Urinary bladder (tissue), 3 donors: ENCODE measurements at regions not wholly inside any gene's neighbourhood (a gene's known extent, or its start where the extent isn't known, plus 50 kb on each side); places are given as distances from the start of the nearest gene placed in this dataset.
"Not testable (repeated sequence)": the region's sequence is repeated elsewhere in the genome, so short reads cannot be mapped to it uniquely, and the experiment has no call there.

Experiments
- DNase-seq: peaks from one replicate; pipeline ENCODE4 v3.0.0-alpha.2; 2015; ENCODE audit errors: extremely low spot score
- H3K27ac ChIP-seq: one replicate; pipeline ENCODE4 v1.5.1; 2013; ENCODE audit warnings: low read depth, mild to moderate bottlenecking, moderate library complexity
- H3K36me3 ChIP-seq: one replicate; pipeline ENCODE4 v1.6.1; 2013; ENCODE audit warnings: mild to moderate bottlenecking, moderate library complexity; ENCODE audit not compliant: insufficient read depth
- H3K4me1 ChIP-seq: one replicate; pipeline ENCODE4 v1.6.1; 2013; ENCODE audit warnings: mild to moderate bottlenecking, moderate library complexity; ENCODE audit not compliant: insufficient read depth
- H3K4me3 ChIP-seq: one replicate; pipeline ENCODE4 v1.5.1; 2013; ENCODE audit warnings: low read depth, low read length
- WGBS: extraction: QIAGEN DNeasy Blood & Tissue Kit; methylation state at CpG from one replicate; pipeline ENCODE4 v1.1.7; 2013; 5-methylcytosine and 5-hydroxymethylcytosine counted together
- donor health status: healthy with polysubstance abuse.
- donor health status: healthy.

- Histone ChIP-seq H3K4me1 (no peaks in the 10 kb centered on the region), H3K27ac (no peak overlapping the region), H3K4me3 (no peak overlapping the region), H3K36me3 (no peaks in the 10 kb centered on the region)
- DNase-seq, result no peak
- 12% methylated on average over 2 of the region's 2 CpGs for WGBS
Observed at GRCh38 chr9:28135549-28135948, 562.3 kb upstream of the C9orf72 start.

GRCh38 chr9:28136113-28136512, 562.8 kb upstream of the C9orf72 start:
- Histone ChIP-seq H3K27ac (no peak overlapping the region), H3K4me3 (no peak overlapping the region), H3K4me1 (no peaks in the 10 kb centered on the region), H3K36me3 (no peaks in the 10 kb centered on the region)
- 81% methylated on average over 2 of the region's 2 CpGs for WGBS
- DNase-seq, result no peak

DNA sequence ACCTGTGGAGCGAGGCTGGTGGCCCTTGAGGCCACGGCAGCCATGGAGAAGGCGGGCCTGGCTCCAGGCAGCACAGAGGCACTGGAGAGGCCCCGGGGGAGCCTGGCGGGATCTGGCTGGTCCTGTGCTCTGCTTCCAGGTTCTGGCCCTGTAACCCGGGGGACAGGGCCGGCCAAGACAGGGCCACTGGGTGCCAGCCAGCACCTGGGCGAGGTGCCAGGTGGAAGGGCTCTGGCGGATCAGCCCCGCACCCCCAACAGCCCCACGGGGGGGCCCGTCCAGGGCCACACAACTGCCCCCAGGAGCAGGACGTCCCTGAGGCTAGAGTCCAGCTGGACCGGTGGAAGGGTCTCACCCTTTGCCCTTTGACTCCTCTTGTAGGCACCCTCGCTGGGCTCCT, 574.1 kb upstream of the C9orf72 start:
- 95% methylated on average over 13 of the region's 15 CpGs for WGBS
- H3K4me3 ChIP-seq, H3K27ac ChIP-seq, H3K36me3 ChIP-seq, H3K4me1 ChIP-seq, DNase-seq: not testable (repeated sequence)

GRCh38 chr9:28147923-28148597, 574.8 kb upstream of the C9orf72 start:
- not testable (repeated sequence) for H3K4me1 ChIP-seq, H3K36me3 ChIP-seq, DNase-seq, H3K4me3 ChIP-seq, H3K27ac ChIP-seq
- 98% methylated on average over 18 of the region's 18 CpGs for WGBS

DNA sequence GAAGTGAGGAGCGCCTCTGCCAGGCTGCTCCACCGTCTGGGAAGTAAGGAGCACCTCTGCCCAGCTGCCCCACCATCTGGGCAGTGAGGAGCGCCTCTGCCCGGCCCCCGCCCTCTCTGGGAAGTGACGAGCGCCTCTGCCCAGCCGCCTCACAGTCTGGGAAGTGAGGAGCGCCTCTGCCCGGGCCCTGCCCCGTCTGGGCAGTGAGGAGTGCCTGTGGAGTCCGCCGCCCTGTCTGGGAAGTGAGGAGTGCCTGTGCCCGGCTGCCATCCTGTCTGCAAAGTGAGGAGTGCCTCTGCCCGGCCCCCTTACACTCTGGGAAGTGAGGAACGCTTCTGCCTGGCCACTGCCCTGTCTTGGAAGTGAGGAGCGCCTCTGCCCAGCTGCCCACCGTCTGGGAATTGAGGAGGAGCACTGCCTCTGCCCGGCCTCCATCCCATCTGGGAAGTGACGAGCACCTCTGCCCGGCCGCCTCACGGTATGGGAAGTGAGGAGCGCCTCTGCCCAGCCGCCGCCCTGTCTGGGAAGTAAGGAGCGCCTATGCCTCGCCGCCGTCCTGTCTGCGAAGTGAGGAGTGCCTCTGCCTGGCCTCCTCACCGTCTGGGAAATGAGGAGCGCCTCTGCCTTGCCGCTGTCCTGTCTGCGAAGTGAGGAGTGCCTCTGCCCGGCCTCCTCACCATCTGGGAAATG, 576.2 kb upstream of the C9orf72 start:
- not testable (repeated sequence) for H3K4me3 ChIP-seq, H3K4me1 ChIP-seq, H3K27ac ChIP-seq, DNase-seq, H3K36me3 ChIP-seq
- 97% methylated on average over 36 of the region's 36 CpGs for WGBS

- DNase-seq, result no peak
- Histone ChIP-seq H3K4me3 (no peak overlapping the region), H3K4me1 (no peaks in the 10 kb centered on the region), H3K36me3 (no peaks in the 10 kb centered on the region), H3K27ac (no peak overlapping the region)
Observed at GRCh38 chr9:28155067-28155466, 581.8 kb upstream of the C9orf72 start.

- Histone ChIP-seq H3K27ac (no peak overlapping the region), H3K4me3 (no peak overlapping the region), H3K4me1 (no peaks in the 10 kb centered on the region), H3K36me3 (no peaks in the 10 kb centered on the region)
- 76% methylated on average over 2 of the region's 2 CpGs for WGBS
- DNase-seq, result no peak
Observed at GRCh38 chr9:28155671-28156070, 582.4 kb upstream of the C9orf72 start.

DNA sequence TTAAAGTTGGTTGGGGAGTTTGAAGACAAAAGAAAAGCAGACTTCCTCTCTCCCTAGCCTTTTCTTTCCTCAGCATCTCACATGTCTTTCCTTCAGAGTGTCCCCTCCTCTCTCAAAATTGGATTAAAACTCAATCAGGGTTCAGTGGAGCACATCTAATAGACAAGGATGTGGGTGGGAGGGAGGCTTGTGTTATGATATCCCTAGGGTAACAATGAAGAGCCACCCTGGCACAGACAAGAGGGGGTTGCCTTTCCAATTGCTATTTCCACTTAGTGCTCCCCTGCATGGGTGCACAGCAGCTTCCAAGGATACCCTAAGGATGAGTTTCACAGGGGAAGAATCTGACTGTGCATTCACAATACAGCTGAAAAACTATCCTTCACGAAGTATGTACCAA, 585.2 kb upstream of the C9orf72 start:
- WGBS, result 88% methylated on average over 1 of the region's 1 CpG
- Histone ChIP-seq H3K36me3 (no peaks in the 10 kb centered on the region), H3K4me3 (no peak overlapping the region), H3K4me1 (no peaks in the 10 kb centered on the region), H3K27ac (no peak overlapping the region)
- no peak for DNase-seq

DNA sequence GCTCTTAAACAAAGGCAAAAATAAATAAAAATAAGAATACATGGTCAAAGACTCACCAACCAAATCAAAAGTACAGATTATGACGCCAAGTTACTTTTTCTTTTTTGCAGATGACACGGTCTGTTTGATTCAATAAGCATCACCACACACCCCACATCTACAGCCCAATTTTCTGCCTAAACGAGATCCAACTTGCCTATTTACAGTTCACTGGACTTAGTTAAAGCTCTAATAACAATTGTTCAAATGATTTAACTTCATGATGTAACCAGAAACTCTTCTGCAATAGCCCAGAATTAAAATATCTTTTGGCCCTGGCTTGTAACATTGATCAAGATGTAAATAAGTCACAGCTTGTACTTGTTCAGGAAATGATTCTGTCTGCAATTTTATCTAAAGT, 590.3 kb upstream of the C9orf72 start:
- no peaks in the 10 kb centered on the region for H3K4me1 ChIP-seq
- no peaks in the 10 kb centered on the region for H3K36me3 ChIP-seq
- 80% methylated on average over 3 of the region's 3 CpGs for WGBS
- DNase-seq, result no peak
- H3K27ac ChIP-seq, result no peak overlapping the region
- no peak overlapping the region for H3K4me3 ChIP-seq

DNA sequence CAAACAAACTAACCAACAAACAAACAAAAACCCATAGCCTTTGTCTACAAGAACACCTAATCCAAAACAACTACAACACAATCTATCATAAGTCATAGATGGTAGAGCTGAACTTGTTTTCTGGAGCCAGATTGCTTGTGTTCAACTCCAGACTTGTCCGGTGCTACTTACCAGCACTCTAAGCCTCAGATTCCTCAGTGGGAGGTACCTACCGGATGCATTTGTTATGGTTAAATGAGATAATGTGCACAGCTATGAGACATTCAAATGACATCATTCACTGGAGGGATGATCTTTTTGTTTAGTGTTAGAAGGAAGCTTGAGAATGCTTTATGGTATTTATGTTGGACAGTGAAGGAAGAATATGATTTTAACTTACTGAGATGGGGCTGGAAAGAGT, 592.9 kb upstream of the C9orf72 start:
- DNase-seq, result no peak
- WGBS, result 76% methylated on average over 2 of the region's 2 CpGs
- no peak overlapping the region for H3K27ac ChIP-seq
- no peak overlapping the region for H3K4me3 ChIP-seq
- H3K36me3 ChIP-seq, result no peaks in the 10 kb centered on the region
- no peaks in the 10 kb centered on the region for H3K4me1 ChIP-seq

- no peak for DNase-seq
- 92% methylated on average over 2 of the region's 2 CpGs for WGBS
- H3K4me3 ChIP-seq, result no peak overlapping the region
- H3K4me1 ChIP-seq, result no peaks in the 10 kb centered on the region
- H3K27ac ChIP-seq, result no peak overlapping the region
- H3K36me3 ChIP-seq, result no peaks in the 10 kb centered on the region
Observed at GRCh38 chr9:28177142-28177541, 603.9 kb upstream of the C9orf72 start.

DNA sequence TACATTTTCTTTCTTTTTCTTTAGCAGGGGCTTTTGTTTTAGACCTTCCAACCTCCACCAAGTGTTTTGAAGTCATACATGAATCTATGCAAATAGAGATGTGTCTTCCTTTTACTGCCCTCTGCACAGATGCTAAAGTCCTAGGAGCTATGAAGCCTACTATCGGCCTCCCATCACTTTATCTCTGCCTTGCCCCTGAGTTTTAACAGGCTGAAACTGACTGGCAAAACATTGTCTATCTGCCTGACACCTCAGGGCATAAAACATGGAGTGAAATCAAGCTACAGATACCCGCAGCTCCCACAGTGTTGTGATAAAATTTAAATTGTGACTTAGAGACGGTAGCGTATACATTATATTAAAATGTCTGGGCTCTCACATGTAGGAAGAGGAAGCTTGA, 604.6 kb upstream of the C9orf72 start:
- H3K4me1 ChIP-seq, result no peaks in the 10 kb centered on the region
- H3K27ac ChIP-seq, result no peak overlapping the region
- no peak overlapping the region for H3K4me3 ChIP-seq
- DNase-seq, result no peak
- no peaks in the 10 kb centered on the region for H3K36me3 ChIP-seq
- WGBS, result 75% methylated on average over 4 of the region's 4 CpGs

DNA sequence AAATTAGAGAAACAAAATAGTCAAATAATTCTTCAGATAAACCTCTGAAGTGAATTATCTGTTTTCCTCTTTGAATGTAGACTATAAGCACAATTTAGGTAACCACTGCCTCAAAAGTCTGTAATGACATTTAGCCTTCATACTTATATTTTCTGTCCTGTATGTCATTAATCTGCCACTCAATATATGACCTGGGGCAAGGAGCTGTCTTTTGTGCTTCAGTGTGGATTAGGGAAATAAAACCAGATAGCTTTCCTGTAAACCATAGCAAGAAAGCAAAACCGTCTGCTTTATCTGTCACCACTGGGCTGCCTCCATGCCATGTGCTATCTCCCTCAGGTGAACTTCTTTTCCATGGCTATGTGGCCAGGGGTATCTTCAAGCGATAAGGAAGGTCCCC, 606.6 kb upstream of the C9orf72 start:
- 70% methylated on average over 2 of the region's 2 CpGs for WGBS
- Histone ChIP-seq H3K4me1 (no peaks in the 10 kb centered on the region), H3K36me3 (no peaks in the 10 kb centered on the region), H3K27ac (no peak overlapping the region), H3K4me3 (no peak overlapping the region)
- no peak for DNase-seq

GRCh38 chr9:28190981-28191380, 617.7 kb upstream of the C9orf72 start:
- 64% methylated on average over 2 of the region's 2 CpGs for WGBS
- DNase-seq, result no peak
- H3K36me3 ChIP-seq, result no peaks in the 10 kb centered on the region
- H3K4me3 ChIP-seq, result no peak overlapping the region
- H3K27ac ChIP-seq, result no peak overlapping the region
- no peaks in the 10 kb centered on the region for H3K4me1 ChIP-seq
